ENCODE measurements at regions not wholly inside any gene's neighbourhood (a gene's known extent, or its start where the extent isn't known, plus 50 kb on each side); places are given as distances from the start of the nearest gene placed in this dataset.

DNA sequence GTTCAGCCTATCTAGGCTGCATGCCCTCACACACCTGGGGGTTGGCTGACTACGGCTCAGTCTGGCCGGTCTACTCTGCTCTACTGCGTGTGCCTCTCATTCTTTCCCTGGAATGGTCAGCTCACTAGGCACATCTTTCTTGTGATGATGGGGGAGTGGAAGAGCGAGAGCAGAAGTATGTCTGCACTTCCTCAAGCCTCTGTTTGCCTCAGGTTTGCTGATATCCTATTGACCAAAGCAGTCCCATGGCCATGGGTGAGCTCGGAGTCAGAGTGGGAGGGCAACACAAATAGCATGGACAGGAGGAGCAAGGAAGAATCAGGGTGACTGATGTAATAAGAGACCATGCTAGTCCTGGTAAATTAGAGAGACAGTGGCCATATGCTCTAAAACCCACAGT is 167.9 kb upstream of the PRICKLE2 start:
- Histone ChIP-seq H3K9me3 (ENCODE audit: insufficient read depth, low read length, severe bottlenecking) (no peaks in the 10 kb centered on the region), H2AFZ (ENCODE audit: low read depth, low read length) (no peak overlapping the region), H3K27me3 (ENCODE audit: insufficient read depth, low read length, poor library complexity) (no peaks in the 10 kb centered on the region), H3K4me2 (ENCODE audit: insufficient read depth, low read length) (no peak overlapping the region), H3K4me1 (ENCODE audit: insufficient read depth, low read length) (no peaks in the 10 kb centered on the region), H3K27ac (ENCODE audit: low read length) (no peak overlapping the region), H4K20me1 (ENCODE audit: insufficient read depth, low read length) (no peaks in the 10 kb centered on the region), H3K79me2 (ENCODE audit: insufficient read depth, low read length) (no peaks in the 10 kb centered on the region), H3K4me3 (ENCODE audit: low read depth in 1 of 2, low read length in 2 of 2) (no peak overlapping the region), H3K36me3 (ENCODE audit: insufficient read depth, low read length) (no peaks in the 10 kb centered on the region), H3K9ac (ENCODE audit: low read depth, low read length) (no peak overlapping the region)
- no peak for ATAC-seq (ENCODE audit: insufficient read depth, low read depth)
- no peak for DNase-seq
- TF ChIP-seq EZH2 (IDR thresholded peaks at IDR 0.05; ENCODE audit: borderline replicate concordance, low read depth, low read length, severe bottlenecking) = no peak
- TF ChIP-seq, protein P1, sequence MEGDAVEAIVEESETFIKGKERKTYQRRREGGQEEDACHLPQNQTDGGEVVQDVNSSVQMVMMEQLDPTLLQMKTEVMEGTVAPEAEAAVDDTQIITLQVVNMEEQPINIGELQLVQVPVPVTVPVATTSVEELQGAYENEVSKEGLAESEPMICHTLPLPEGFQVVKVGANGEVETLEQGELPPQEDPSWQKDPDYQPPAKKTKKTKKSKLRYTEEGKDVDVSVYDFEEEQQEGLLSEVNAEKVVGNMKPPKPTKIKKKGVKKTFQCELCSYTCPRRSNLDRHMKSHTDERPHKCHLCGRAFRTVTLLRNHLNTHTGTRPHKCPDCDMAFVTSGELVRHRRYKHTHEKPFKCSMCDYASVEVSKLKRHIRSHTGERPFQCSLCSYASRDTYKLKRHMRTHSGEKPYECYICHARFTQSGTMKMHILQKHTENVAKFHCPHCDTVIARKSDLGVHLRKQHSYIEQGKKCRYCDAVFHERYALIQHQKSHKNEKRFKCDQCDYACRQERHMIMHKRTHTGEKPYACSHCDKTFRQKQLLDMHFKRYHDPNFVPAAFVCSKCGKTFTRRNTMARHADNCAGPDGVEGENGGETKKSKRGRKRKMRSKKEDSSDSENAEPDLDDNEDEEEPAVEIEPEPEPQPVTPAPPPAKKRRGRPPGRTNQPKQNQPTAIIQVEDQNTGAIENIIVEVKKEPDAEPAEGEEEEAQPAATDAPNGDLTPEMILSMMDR (IDR thresholded peaks at IDR 0.05; ENCODE audit: borderline replicate concordance, extremely low read depth, low read length, poor library complexity, severe bottlenecking) = no peak

DNA sequence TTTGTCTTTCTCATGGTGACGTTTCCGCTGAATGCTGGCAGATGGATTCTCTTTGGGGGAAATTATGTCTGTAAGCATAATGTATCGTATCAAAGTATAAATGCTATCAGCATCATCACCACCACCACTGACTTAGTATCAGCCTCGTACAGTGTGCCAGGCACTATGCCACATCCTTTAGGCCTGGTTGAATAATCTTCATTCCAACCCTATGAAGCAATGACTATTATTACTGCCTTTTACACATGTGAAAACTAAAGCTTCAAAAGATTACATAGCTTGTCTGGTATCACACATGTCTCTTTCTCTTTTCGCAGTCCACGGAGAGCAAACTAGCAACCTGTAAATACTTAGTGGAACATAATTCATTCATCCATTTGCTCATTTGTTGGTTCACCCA is 166.7 kb upstream of the PRICKLE2 start:
- DNase-seq (no peak), ATAC-seq (ENCODE audit: insufficient read depth, low read depth) (no peak)
- no peaks in the 10 kb centered on the region for H3K4me1 ChIP-seq (ENCODE audit: insufficient read depth, low read length)
- no peak overlapping the region for H3K4me2 ChIP-seq (ENCODE audit: insufficient read depth, low read length)
- no peaks in the 10 kb centered on the region for H3K9me3 ChIP-seq (ENCODE audit: insufficient read depth, low read length, severe bottlenecking)
- H3K9ac ChIP-seq (ENCODE audit: low read depth, low read length) = no peak overlapping the region
- H3K36me3 ChIP-seq (ENCODE audit: insufficient read depth, low read length) = no peaks in the 10 kb centered on the region
- TF ChIP-seq EZH2 (IDR thresholded peaks at IDR 0.05; ENCODE audit: borderline replicate concordance, low read depth, low read length, severe bottlenecking) = no peak
- TF ChIP-seq, protein P1 (IDR thresholded peaks at IDR 0.05; ENCODE audit: borderline replicate concordance, extremely low read depth, low read length, poor library complexity, severe bottlenecking) = no peak
- no peak overlapping the region for H3K4me3 ChIP-seq (ENCODE audit: low read depth in 1 of 2, low read length in 2 of 2)
- H3K79me2 ChIP-seq (ENCODE audit: insufficient read depth, low read length) = no peaks in the 10 kb centered on the region
- H3K27ac ChIP-seq (ENCODE audit: low read length) = no peak overlapping the region
- H3K27me3 ChIP-seq (ENCODE audit: insufficient read depth, low read length, poor library complexity) = no peaks in the 10 kb centered on the region
- H2AFZ ChIP-seq (ENCODE audit: low read depth, low read length) = no peak overlapping the region
- no peaks in the 10 kb centered on the region for H4K20me1 ChIP-seq (ENCODE audit: insufficient read depth, low read length)

DNA sequence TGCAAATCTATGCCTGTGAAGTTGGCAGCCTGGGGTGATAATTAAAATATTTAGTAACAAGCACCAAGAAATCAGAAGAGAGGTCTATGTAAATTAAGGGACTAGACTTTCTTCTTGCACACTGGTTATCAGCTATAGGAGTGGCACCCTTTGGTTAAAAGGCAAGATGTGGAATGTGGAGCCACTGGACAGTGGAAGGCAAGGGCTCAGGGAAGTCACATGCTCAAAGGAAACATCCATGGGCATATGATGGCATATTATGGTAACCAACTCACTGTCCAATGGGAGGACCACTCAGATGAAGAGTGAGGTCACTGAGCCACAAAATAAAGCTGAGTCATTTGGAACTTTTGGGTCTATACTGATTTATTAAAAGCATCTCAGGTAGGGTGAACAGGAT is 165.6 kb upstream of the PRICKLE2 start:
- Histone ChIP-seq H3K27ac (ENCODE audit: low read length) (no peak overlapping the region), H3K9me3 (ENCODE audit: insufficient read depth, low read length, severe bottlenecking) (no peaks in the 10 kb centered on the region), H3K36me3 (ENCODE audit: insufficient read depth, low read length) (no peaks in the 10 kb centered on the region), H3K9ac (ENCODE audit: low read depth, low read length) (no peak overlapping the region), H3K4me1 (ENCODE audit: insufficient read depth, low read length) (no peaks in the 10 kb centered on the region), H4K20me1 (ENCODE audit: insufficient read depth, low read length) (no peaks in the 10 kb centered on the region), H3K27me3 (ENCODE audit: insufficient read depth, low read length, poor library complexity) (no peaks in the 10 kb centered on the region), H3K79me2 (ENCODE audit: insufficient read depth, low read length) (no peaks in the 10 kb centered on the region), H2AFZ (ENCODE audit: low read depth, low read length) (no peak overlapping the region), H3K4me2 (ENCODE audit: insufficient read depth, low read length) (no peak overlapping the region), H3K4me3 (ENCODE audit: low read depth in 1 of 2, low read length in 2 of 2) (no peak overlapping the region)
- TF ChIP-seq EZH2 (IDR thresholded peaks at IDR 0.05; ENCODE audit: borderline replicate concordance, low read depth, low read length, severe bottlenecking) = no peak
- TF ChIP-seq, protein P1 (IDR thresholded peaks at IDR 0.05; ENCODE audit: borderline replicate concordance, extremely low read depth, low read length, poor library complexity, severe bottlenecking) = no peak
- ATAC-seq (ENCODE audit: insufficient read depth, low read depth) = no peak
- no peak for DNase-seq

DNA sequence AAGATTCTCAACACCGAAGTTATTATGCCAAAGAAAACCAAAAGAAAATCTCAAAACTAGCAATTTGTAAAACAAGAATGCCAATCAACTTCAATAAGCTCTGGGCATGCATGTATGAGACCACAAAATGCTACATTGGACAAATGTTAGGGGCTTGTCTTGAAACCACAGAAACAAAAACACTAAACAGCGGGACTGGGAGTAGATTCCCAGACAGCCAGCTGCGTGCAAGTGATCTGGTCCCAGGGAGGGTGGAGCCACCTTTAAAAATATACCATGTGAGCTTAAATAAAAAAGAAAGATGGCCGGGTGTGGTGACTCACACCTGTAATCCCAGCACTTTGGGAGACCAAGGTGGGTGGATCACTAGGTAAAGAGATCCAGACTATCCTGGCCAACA is 163.6 kb upstream of the PRICKLE2 start:
- no peak overlapping the region for H3K9ac ChIP-seq (ENCODE audit: low read depth, low read length)
- no peaks in the 10 kb centered on the region for H3K9me3 ChIP-seq (ENCODE audit: insufficient read depth, low read length, severe bottlenecking)
- DNase-seq = no peak
- no peaks in the 10 kb centered on the region for H3K4me1 ChIP-seq (ENCODE audit: insufficient read depth, low read length)
- no peaks in the 10 kb centered on the region for H4K20me1 ChIP-seq (ENCODE audit: insufficient read depth, low read length)
- no peaks in the 10 kb centered on the region for H3K79me2 ChIP-seq (ENCODE audit: insufficient read depth, low read length)
- no peak for ATAC-seq (ENCODE audit: insufficient read depth, low read depth)
- H2AFZ ChIP-seq (ENCODE audit: low read depth, low read length) = no peak overlapping the region
- TF ChIP-seq, protein P1 (IDR thresholded peaks at IDR 0.05; ENCODE audit: borderline replicate concordance, extremely low read depth, low read length, poor library complexity, severe bottlenecking) = no peak
- no peak for TF ChIP-seq EZH2 (IDR thresholded peaks at IDR 0.05; ENCODE audit: borderline replicate concordance, low read depth, low read length, severe bottlenecking)
- no peak overlapping the region for H3K27ac ChIP-seq (ENCODE audit: low read length)
- H3K27me3 ChIP-seq (ENCODE audit: insufficient read depth, low read length, poor library complexity) = no peaks in the 10 kb centered on the region
- H3K4me3 ChIP-seq (ENCODE audit: low read depth in 1 of 2, low read length in 2 of 2) = no peak overlapping the region
- no peak overlapping the region for H3K4me2 ChIP-seq (ENCODE audit: insufficient read depth, low read length)
- H3K36me3 ChIP-seq (ENCODE audit: insufficient read depth, low read length) = no peaks in the 10 kb centered on the region
